IMR-90 (cell line): ENCODE measurements at regions not wholly inside any gene's neighbourhood (a gene's known extent, or its start where the extent isn't known, plus 50 kb on each side); places are given as distances from the start of the nearest gene placed in this dataset.

Experiments
- ATAC-seq: fragments of 200-7000 bp; cut with Tn5 transposase; 2 replicates; pipeline ENCODE4 v1.9.1; 2020; ENCODE audit warnings: low read depth, mild to moderate bottlenecking, moderate library complexity
- BruUV-seq: library from RNA; stranded (reverse); fragments of 400-500 nt; replicated peaks from 2 replicates; lab custom pipeline; 2021; lab: Mats Ljungman, UMichigan
- CTCF ChIA-PET: fragments of 300-600 bp; formaldehyde crosslinking; extraction: SDS; loops from one replicate; lab custom pipeline; 2021; ENCODE audit warnings: antibody characterized with exemption; lab: Yijun Ruan, JAX
- POLR2A ChIA-PET: fragments of 300-600 bp; sonication (Branson Sonifier 250); formaldehyde crosslinking; loops from one replicate; lab custom pipeline; 2022; ENCODE audit warnings: antibody characterized with exemption; ENCODE audit not compliant: unreplicated experiment; lab: Charles Lee
- DNase-seq: peaks from one replicate; pipeline ENCODE4 v3.0.0; 2013
- H2AFZ ChIP-seq: replicated peaks from 2 replicates; pipeline ENCODE3; 2013; ENCODE audit warnings: low read length, mild to moderate bottlenecking; ENCODE audit not compliant: poor library complexity
- H2AK5ac ChIP-seq: 2 replicates; pipeline ENCODE4 v1.6.1; 2013; ENCODE audit warnings: low read depth, low read length, inconsistent platforms
- H2AK9ac ChIP-seq: replicated peaks from 2 replicates; pipeline ENCODE3; 2013; ENCODE audit warnings: mild to moderate bottlenecking, low read depth, low read length, moderate library complexity; ENCODE audit not compliant: poor library complexity
- H2BK120ac ChIP-seq: 2 replicates; pipeline ENCODE4 v1.6.1; 2013; ENCODE audit warnings: low read depth, low read length, inconsistent platforms
- H2BK15ac ChIP-seq: 3 replicates; pipeline ENCODE4 v1.6.1; 2013; ENCODE audit warnings: low read depth, low read length, inconsistent platforms
- H2BK20ac ChIP-seq: 2 replicates; pipeline ENCODE4 v1.6.1; 2013; ENCODE audit warnings: low read depth, mild to moderate bottlenecking, inconsistent platforms, low read length, moderate library complexity
- H2BK5ac ChIP-seq: 2 replicates; pipeline ENCODE4 v1.6.1; 2013; ENCODE audit warnings: mild to moderate bottlenecking, low read depth, low read length, inconsistent platforms; ENCODE audit not compliant: poor library complexity, severe bottlenecking
- H3K14ac ChIP-seq: replicated peaks from 2 replicates; pipeline ENCODE4 v1.6.1; 2013; ENCODE audit warnings: low read depth, low read length, inconsistent platforms
- H3K18ac ChIP-seq: 2 replicates; pipeline ENCODE4 v1.6.1; 2013; ENCODE audit warnings: low read depth, low read length, control low read depth
- H3K23ac ChIP-seq: 2 replicates; pipeline ENCODE4 v1.6.1; 2013; ENCODE audit warnings: low read depth, low read length, inconsistent platforms
- H3K27ac ChIP-seq: 2 replicates; pipeline ENCODE4 v1.5.1; 2013; ENCODE audit warnings: mild to moderate bottlenecking, control low read depth, low read length; ENCODE audit not compliant: insufficient read depth
- H3K27me3 ChIP-seq: 2 replicates; pipeline ENCODE4 v1.6.1; 2013; ENCODE audit warnings: low read length; ENCODE audit not compliant: control insufficient read depth, insufficient read depth
- H3K36me3 ChIP-seq: 2 replicates; pipeline ENCODE4 v1.6.1; 2013; ENCODE audit warnings: low read length, mixed read lengths; ENCODE audit not compliant: control insufficient read depth, insufficient read depth
- H3K4ac ChIP-seq: 2 replicates; pipeline ENCODE4 v1.6.1; 2013; ENCODE audit warnings: low read depth, low read length, inconsistent platforms
- H3K4me1 ChIP-seq: 2 replicates; pipeline ENCODE4 v1.6.1; 2013; ENCODE audit warnings: low read length, mixed read lengths; ENCODE audit not compliant: control insufficient read depth, insufficient read depth
- H3K4me2 ChIP-seq: 2 replicates; pipeline ENCODE4 v1.6.1; 2013; ENCODE audit warnings: low read depth, mild to moderate bottlenecking, control low read depth, low read length, moderate library complexity
- H3K4me3 ChIP-seq: 2 replicates; pipeline ENCODE4 v1.5.1; 2013; ENCODE audit warnings: low read depth, mild to moderate bottlenecking, control low read depth, low read length, moderate library complexity; ENCODE audit not compliant: insufficient read depth
- H3K56ac ChIP-seq: 2 replicates; pipeline ENCODE4 v1.6.1; 2013; ENCODE audit warnings: low read length, inconsistent platforms; ENCODE audit not compliant: insufficient read depth; ENCODE audit errors: extremely low read depth
- H3K79me1 ChIP-seq, 2 experiments: 2 replicates each; pipeline ENCODE4 v1.6.1; 2013; ENCODE audit warnings: low read length in 2 of 2, inconsistent platforms in 1 of 2, low read depth in 1 of 2
- H3K9ac ChIP-seq: 2 replicates; pipeline ENCODE4 v1.6.1; 2013; ENCODE audit warnings: low read depth, low read length, control low read depth
- H3K9me1 ChIP-seq: 2 replicates; pipeline ENCODE4 v1.6.1; 2013; ENCODE audit warnings: low read length, inconsistent platforms; ENCODE audit not compliant: insufficient read depth
- H3K9me3 ChIP-seq: 2 replicates; pipeline ENCODE4 v1.6.1; 2013; ENCODE audit warnings: low read length; ENCODE audit not compliant: control insufficient read depth, insufficient read depth
- H4K20me1 ChIP-seq: 2 replicates; pipeline ENCODE4 v1.6.1; 2013; ENCODE audit warnings: low read length, inconsistent platforms; ENCODE audit not compliant: insufficient read depth
- H4K5ac ChIP-seq: 2 replicates; pipeline ENCODE4 v1.6.1; 2013; ENCODE audit warnings: mild to moderate bottlenecking, low read depth, low read length, control low read depth
- H4K8ac ChIP-seq, 2 experiments: 2 replicates each; pipeline ENCODE4 v1.6.1; 2013; ENCODE audit warnings: low read depth in 2 of 2, low read length in 2 of 2, control low read depth in 1 of 2, inconsistent platforms in 1 of 2
- H4K91ac ChIP-seq: 2 replicates; pipeline ENCODE4 v1.6.1; 2013; ENCODE audit warnings: low read depth, low read length, inconsistent platforms; ENCODE audit not compliant: insufficient read depth
- BHLHE40 ChIP-seq: fragments of 150-350 bp; IDR thresholded peaks from 2 replicates; pipeline ENCODE4 v1.6.1; 2016; ENCODE audit warnings: mild to moderate bottlenecking, low read depth, low read length
- CEBPB ChIP-seq: IDR thresholded peaks from 2 replicates; pipeline ENCODE4 v1.6.1; 2012; ENCODE audit warnings: low read depth, low read length, improper control_type of control experiment
- CHD1 ChIP-seq: IDR thresholded peaks from 2 replicates; pipeline ENCODE4 v1.6.1; 2012; ENCODE audit warnings: low read depth, low read length, improper control_type of control experiment
- FOS ChIP-seq: fragments of 150-350 bp; IDR thresholded peaks from 2 replicates; pipeline ENCODE4 v1.6.1; 2016; ENCODE audit warnings: low read depth, low read length
- MAFK ChIP-seq: IDR thresholded peaks from 2 replicates; pipeline ENCODE4 v1.6.1; 2012; ENCODE audit warnings: low read depth, low read length, improper control_type of control experiment
- MAZ ChIP-seq: IDR thresholded peaks from 2 replicates; pipeline ENCODE4 v1.6.1; 2012; ENCODE audit warnings: low read depth, mild to moderate bottlenecking, low read length, improper control_type of control experiment, moderate library complexity, borderline replicate concordance
- MXI1 ChIP-seq: IDR thresholded peaks from 2 replicates; pipeline ENCODE4 v1.6.1; 2012; ENCODE audit warnings: low read depth, mild to moderate bottlenecking, low read length, moderate library complexity, borderline replicate concordance
- NFE2L2 ChIP-seq: fragments of 150-350 bp; IDR thresholded peaks from 2 replicates; pipeline ENCODE4 v1.6.1; 2016; ENCODE audit warnings: low read depth, mild to moderate bottlenecking, low read length
- POLR2A ChIP-seq: IDR thresholded peaks from 2 replicates; pipeline ENCODE4 v1.6.1; 2012; ENCODE audit warnings: mild to moderate bottlenecking, low read depth, low read length
- RAD21 ChIP-seq: IDR thresholded peaks from 2 replicates; pipeline ENCODE4 v1.6.1; 2012; ENCODE audit warnings: low read length, improper control_type of control experiment
- RCOR1 ChIP-seq: IDR thresholded peaks from 2 replicates; pipeline ENCODE4 v1.6.1; 2012; ENCODE audit warnings: mild to moderate bottlenecking, low read length, improper control_type of control experiment; ENCODE audit not compliant: insufficient replicate concordance
- RFX5 ChIP-seq: IDR thresholded peaks from 2 replicates; pipeline ENCODE4 v1.8.0; 2012; ENCODE audit warnings: low read depth, mild to moderate bottlenecking, low read length, moderate library complexity
- SMC3 ChIP-seq: fragments of 150-350 bp; IDR thresholded peaks from 2 replicates; pipeline ENCODE4 v1.6.1; 2016; ENCODE audit warnings: low read depth, mild to moderate bottlenecking, antibody characterized with exemption, low read length, moderate library complexity
- WGBS, 2 experiments: methylation state at CpG; one replicate each; pipeline versions ENCODE4 v1.1.5 to v1.1.7; 2013; ENCODE audit warnings: missing lambda C conversion rate in 2 of 2; ENCODE audit not compliant: insufficient read length in 1 of 2; ENCODE audit errors: extremely low coverage in 2 of 2; 5-methylcytosine and 5-hydroxymethylcytosine counted together
- dilution Hi-C: fragments of 300-500 bp; cut with HindIII; formaldehyde crosslinking; loops from one replicate; pipeline ENCODE4 v1.14.3; 2018; ENCODE audit warnings: low sequenced_read_pairs; ENCODE audit not compliant: unreplicated experiment
- in situ Hi-C: fragments of 300-500 bp; cut with MboI; formaldehyde crosslinking; loops from 3 replicates; pipeline ENCODE4 v1.14.3; 2019; ENCODE audit warnings: low sequenced_read_pairs, inconsistent platforms, mixed read lengths
- intact Hi-C: fragments of 100-400 bp; cut with micrococcal nuclease; formaldehyde crosslinking; loops from 2 replicates; pipeline ENCODE4 v1.10.0; 2022
- TF ChIP-seq, protein P1 (sequence below): fragments of 150-350 bp; IDR thresholded peaks from 2 replicates; pipeline ENCODE4 v1.6.1; 2016; ENCODE audit warnings: low read depth, mild to moderate bottlenecking, low read length, moderate library complexity, borderline replicate concordance
- TF ChIP-seq, protein P2 (sequence below): conservative IDR thresholded peaks from 2 replicates; pipeline ENCODE4 v1.5.1; 2012; ENCODE audit warnings: mild to moderate bottlenecking, low read depth, low read length, improper control_type of control experiment
- TF ChIP-seq, protein P3 (sequence below): fragments of 150-350 bp; IDR thresholded peaks from 2 replicates; pipeline ENCODE4 v1.6.1; 2017; ENCODE audit warnings: mild to moderate bottlenecking, antibody characterized with exemption, low read length, low read depth

DNA sequence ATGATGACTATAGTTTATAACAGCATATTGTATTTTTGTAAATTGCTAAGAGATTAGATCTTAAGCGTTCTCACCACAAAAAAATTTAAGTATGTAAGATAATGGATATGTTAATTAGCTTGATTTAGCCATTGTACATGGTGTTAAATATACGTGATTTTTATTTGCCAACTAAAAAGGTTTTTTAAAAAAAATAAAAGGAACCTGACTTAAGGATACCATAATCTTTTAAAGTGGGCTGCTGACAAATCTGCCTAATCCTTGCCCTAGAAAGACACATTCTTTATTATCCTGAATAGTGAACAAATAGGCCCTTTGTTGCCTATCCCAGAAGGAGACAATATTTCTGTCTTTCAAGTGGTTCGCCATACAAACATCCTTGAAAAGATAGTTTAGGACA is 94.6 kb upstream of the FAM47C start:
- no TSS peak for BruUV-seq
- no peak overlapping the region for H2BK15ac ChIP-seq
- no peak overlapping the region for H3K4ac ChIP-seq
- POLR2A ChIA-PET, result no interaction called here
- dilution Hi-C loops (no loop called here), intact Hi-C loops (no loop called here), in situ Hi-C loops (no loop called here)
- H2AFZ ChIP-seq, result no peak overlapping the region
- no peak overlapping the region for H3K4me3 ChIP-seq
- no peaks in the 10 kb centered on the region for H3K79me1 ChIP-seq
- CTCF ChIA-PET, result no interaction called here
- DNase-seq, result no peak
- no peaks in the 10 kb centered on the region for H4K20me1 ChIP-seq
- H4K91ac ChIP-seq, result no peak overlapping the region
- no peak overlapping the region for H3K56ac ChIP-seq
- no peaks in the 10 kb centered on the region for H3K36me3 ChIP-seq
- no peak for ATAC-seq
- no peak overlapping the region for H2BK5ac ChIP-seq
- no peak for TF ChIP-seq CEBPB
- TF ChIP-seq BHLHE40, result no peak
- no peak for TF ChIP-seq MXI1
- TF ChIP-seq RFX5, result no peak
- TF ChIP-seq, protein P1, sequence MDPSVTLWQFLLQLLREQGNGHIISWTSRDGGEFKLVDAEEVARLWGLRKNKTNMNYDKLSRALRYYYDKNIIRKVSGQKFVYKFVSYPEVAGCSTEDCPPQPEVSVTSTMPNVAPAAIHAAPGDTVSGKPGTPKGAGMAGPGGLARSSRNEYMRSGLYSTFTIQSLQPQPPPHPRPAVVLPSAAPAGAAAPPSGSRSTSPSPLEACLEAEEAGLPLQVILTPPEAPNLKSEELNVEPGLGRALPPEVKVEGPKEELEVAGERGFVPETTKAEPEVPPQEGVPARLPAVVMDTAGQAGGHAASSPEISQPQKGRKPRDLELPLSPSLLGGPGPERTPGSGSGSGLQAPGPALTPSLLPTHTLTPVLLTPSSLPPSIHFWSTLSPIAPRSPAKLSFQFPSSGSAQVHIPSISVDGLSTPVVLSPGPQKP, result no peak
- TF ChIP-seq MAZ, result no peak
- no peak for TF ChIP-seq SMC3
- no peak for TF ChIP-seq FOS
- TF ChIP-seq, protein P2, sequence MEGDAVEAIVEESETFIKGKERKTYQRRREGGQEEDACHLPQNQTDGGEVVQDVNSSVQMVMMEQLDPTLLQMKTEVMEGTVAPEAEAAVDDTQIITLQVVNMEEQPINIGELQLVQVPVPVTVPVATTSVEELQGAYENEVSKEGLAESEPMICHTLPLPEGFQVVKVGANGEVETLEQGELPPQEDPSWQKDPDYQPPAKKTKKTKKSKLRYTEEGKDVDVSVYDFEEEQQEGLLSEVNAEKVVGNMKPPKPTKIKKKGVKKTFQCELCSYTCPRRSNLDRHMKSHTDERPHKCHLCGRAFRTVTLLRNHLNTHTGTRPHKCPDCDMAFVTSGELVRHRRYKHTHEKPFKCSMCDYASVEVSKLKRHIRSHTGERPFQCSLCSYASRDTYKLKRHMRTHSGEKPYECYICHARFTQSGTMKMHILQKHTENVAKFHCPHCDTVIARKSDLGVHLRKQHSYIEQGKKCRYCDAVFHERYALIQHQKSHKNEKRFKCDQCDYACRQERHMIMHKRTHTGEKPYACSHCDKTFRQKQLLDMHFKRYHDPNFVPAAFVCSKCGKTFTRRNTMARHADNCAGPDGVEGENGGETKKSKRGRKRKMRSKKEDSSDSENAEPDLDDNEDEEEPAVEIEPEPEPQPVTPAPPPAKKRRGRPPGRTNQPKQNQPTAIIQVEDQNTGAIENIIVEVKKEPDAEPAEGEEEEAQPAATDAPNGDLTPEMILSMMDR, result no peak
- TF ChIP-seq RCOR1, result no peak
- TF ChIP-seq, protein P3, sequence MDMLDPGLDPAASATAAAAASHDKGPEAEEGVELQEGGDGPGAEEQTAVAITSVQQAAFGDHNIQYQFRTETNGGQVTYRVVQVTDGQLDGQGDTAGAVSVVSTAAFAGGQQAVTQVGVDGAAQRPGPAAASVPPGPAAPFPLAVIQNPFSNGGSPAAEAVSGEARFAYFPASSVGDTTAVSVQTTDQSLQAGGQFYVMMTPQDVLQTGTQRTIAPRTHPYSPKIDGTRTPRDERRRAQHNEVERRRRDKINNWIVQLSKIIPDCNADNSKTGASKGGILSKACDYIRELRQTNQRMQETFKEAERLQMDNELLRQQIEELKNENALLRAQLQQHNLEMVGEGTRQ, result no peak
- TF ChIP-seq POLR2A, result no peak
- TF ChIP-seq CHD1, result no peak
- TF ChIP-seq MAFK, result no peak
- no peak for TF ChIP-seq NFE2L2
- TF ChIP-seq RAD21, result no peak
- no peak overlapping the region for H3K27ac ChIP-seq
- H3K9me3 ChIP-seq, result no peaks in the 10 kb centered on the region
- H3K14ac ChIP-seq, result no peak overlapping the region
- H3K9ac ChIP-seq, result no peak overlapping the region
- H2AK9ac ChIP-seq, result no peak overlapping the region
- H3K4me2 ChIP-seq, result no peak overlapping the region
- H2BK120ac ChIP-seq, result no peak overlapping the region
- no peak overlapping the region for H4K8ac ChIP-seq
- H3K27me3 ChIP-seq, result no peaks in the 10 kb centered on the region
- no peak overlapping the region for H3K18ac ChIP-seq
- no peak overlapping the region for H3K23ac ChIP-seq
- H2BK20ac ChIP-seq, result no peak overlapping the region
- no CpG with 5 or more reads among the region's 3 CpGs for WGBS, 2 experiments
- no peaks in the 10 kb centered on the region for H3K9me1 ChIP-seq
- H2AK5ac ChIP-seq, result no peak overlapping the region
- H4K5ac ChIP-seq, result no peak overlapping the region
- H3K4me1 ChIP-seq, result no peaks in the 10 kb centered on the region
